GM12878 (cell line): ENCODE measurements at regions not wholly inside any gene's neighbourhood (a gene's known extent, or its start where the extent isn't known, plus 50 kb on each side); places are given as distances from the start of the nearest gene placed in this dataset.

ENCODE experiments used
- ATAC-seq: fragments of 200-7000 bp; cut with Tn5 transposase; 3 replicates; pipeline ENCODE4 v1.9.1; 2020; ENCODE audit warnings: mild to moderate bottlenecking, moderate library complexity
- BruUV-seq: library from RNA; stranded (reverse); fragments of 400-500 nt; replicated peaks from 2 replicates; lab custom pipeline; 2021; lab: Mats Ljungman, UMichigan
- CTCF ChIA-PET: fragments of 300-600 bp; sonication (Branson Sonifier 250); formaldehyde crosslinking; extraction: SDS; loops from one replicate; lab custom pipeline; 2021; ENCODE audit warnings: inconsistent platforms; lab: Yijun Ruan, JAX
- POLR2A ChIA-PET: fragments of 350-600 bp; formaldehyde crosslinking; extraction: SDS; loops from one replicate; lab custom pipeline; 2021; ENCODE audit warnings: inconsistent platforms; lab: Charles Lee
- RAD21 ChIA-PET: fragments of 300-600 bp; sonication (Branson Sonifier 250); formaldehyde crosslinking; loops from one replicate; lab custom pipeline; 2023; ENCODE audit warnings: antibody characterized with exemption; ENCODE audit not compliant: unreplicated experiment; lab: Charles Lee
- SMC1A ChIA-PET: fragments of 300-600 bp; sonication (Branson Sonifier 250); formaldehyde crosslinking; loops from one replicate; lab custom pipeline; 2023; ENCODE audit not compliant: unreplicated experiment, uncharacterized antibody; lab: Charles Lee
- DNase-seq: peaks from one replicate; pipeline ENCODE4 v3.0.0-alpha.2; 2011; ENCODE audit warnings: low read depth, low spot score
- FAIRE-seq: peaks from 3 replicates; lab custom pipeline; 2011; peaks lifted over from hg19 to GRCh38; lab: Jason Lieb, UNC
- H2AFZ ChIP-seq: 2 replicates; pipeline ENCODE4 v1.6.0; 2011; ENCODE audit warnings: low read depth, low read length, control low read depth; ENCODE audit not compliant: control insufficient read depth
- H3K27ac ChIP-seq: 2 replicates; pipeline ENCODE4 v1.5.1; 2011; ENCODE audit warnings: control low read depth; ENCODE audit not compliant: control insufficient read depth, insufficient read depth
- H3K27me3 ChIP-seq, 2 experiments: replicated peaks in 1 of 2; 2 replicates each; pipeline versions ENCODE4 v1.6.0 to v1.6.1; 2011; ENCODE audit warnings: low read length in 1 of 2; ENCODE audit not compliant: control insufficient read depth in 2 of 2, insufficient read depth in 2 of 2
- H3K36me3 ChIP-seq, 2 experiments: 2 replicates each; pipeline ENCODE4 v1.5.1; 2011; ENCODE audit warnings: low read length in 1 of 2; ENCODE audit not compliant: control insufficient read depth in 2 of 2, insufficient read depth in 2 of 2
- H3K4me1 ChIP-seq: 2 replicates; pipeline ENCODE4 v1.6.1; 2011; ENCODE audit warnings: mild to moderate bottlenecking, low read length, moderate library complexity, mixed read lengths; ENCODE audit not compliant: control insufficient read depth, insufficient read depth
- H3K4me2 ChIP-seq: 2 replicates; pipeline ENCODE4 v1.6.0; 2011; ENCODE audit warnings: control low read depth; ENCODE audit not compliant: control insufficient read depth, insufficient read depth
- H3K4me3 ChIP-seq: fragments of 200-600 bp; sonication (generic); 2 replicates; pipeline ENCODE4 v1.5.1; 2016
- H3K79me2 ChIP-seq: 2 replicates; pipeline ENCODE4 v1.6.0; 2011; ENCODE audit warnings: low read length; ENCODE audit not compliant: control insufficient read depth, insufficient read depth
- H3K9ac ChIP-seq: 2 replicates; pipeline ENCODE4 v1.8.0; 2011; ENCODE audit warnings: low read length, control low read depth, mixed read lengths; ENCODE audit not compliant: control insufficient read depth, insufficient read depth
- H3K9me3 ChIP-seq: replicated peaks from 3 replicates; pipeline ENCODE4 v1.5.1; 2011; ENCODE audit warnings: mild to moderate bottlenecking, low read length; ENCODE audit not compliant: control insufficient read depth, insufficient read depth
- H4K20me1 ChIP-seq: 2 replicates; pipeline ENCODE4 v1.6.0; 2011; ENCODE audit not compliant: control insufficient read depth, insufficient read depth
- ASH2L ChIP-seq: fragments of 300-600, 200-600 bp; sonication (generic); IDR thresholded peaks from 2 replicates; pipeline ENCODE4 v1.6.1; 2017; ENCODE audit warnings: low read depth, mild to moderate bottlenecking, borderline replicate concordance
- HDAC6 ChIP-seq: fragments of 200-600 bp; sonication (generic); IDR thresholded peaks from one replicate; pipeline ENCODE4 v1.8.0; 2017; ENCODE audit warnings: antibody characterized with exemption; ENCODE audit not compliant: unreplicated experiment
- MYB ChIP-seq: fragments of 150-350 bp; IDR thresholded peaks from 2 replicates; pipeline ENCODE4 v1.6.1; 2014; ENCODE audit warnings: mild to moderate bottlenecking, low read depth, low read length, borderline replicate concordance
- NR2F1 ChIP-seq: fragments of 450-650 bp; conservative IDR thresholded peaks from 2 replicates; pipeline ENCODE4 v1.6.1; 2017; ENCODE audit warnings: mild to moderate bottlenecking
- RAD21 ChIP-seq: IDR thresholded peaks from 2 replicates; pipeline ENCODE4 v1.6.1; 2011; ENCODE audit warnings: mild to moderate bottlenecking, low read depth, low read length, moderate library complexity; ENCODE audit not compliant: insufficient read depth
- SREBF1 ChIP-seq: IDR thresholded peaks from 2 replicates; pipeline ENCODE4 v1.6.1; 2012; ENCODE audit warnings: mild to moderate bottlenecking, low read length
- TAF1 ChIP-seq: IDR thresholded peaks from 2 replicates; pipeline ENCODE4 v1.6.1; 2011; ENCODE audit warnings: mild to moderate bottlenecking, low read depth, low read length, borderline replicate concordance
- WGBS: methylation state at CpG from one replicate; pipeline ENCODE4 v1.1.6; 2016; ENCODE audit warnings: low lambda C conversion rate; ENCODE audit not compliant: insufficient replicate concordance, insufficient coverage; ENCODE audit errors: missing lambda C conversion rate; 5-methylcytosine and 5-hydroxymethylcytosine counted together
- in situ Hi-C: fragments of 300-500 bp; cut with MboI; formaldehyde crosslinking; loops from 9 replicates; pipeline ENCODE4 v1.14.3; 2018; ENCODE audit warnings: mixed read lengths
- intact Hi-C: fragments of 100-400 bp; cut with micrococcal nuclease; formaldehyde crosslinking; loops from one replicate; pipeline ENCODE4 v1.14.2; 2022; ENCODE audit not compliant: unreplicated experiment
- TF ChIP-seq, protein P1 (sequence below): fragments of 450-650 bp; IDR thresholded peaks from 2 replicates; pipeline ENCODE4 v1.6.1; 2018; ENCODE audit warnings: mild to moderate bottlenecking, low read depth, moderate library complexity; ENCODE audit not compliant: partially characterized antibody

DNA sequence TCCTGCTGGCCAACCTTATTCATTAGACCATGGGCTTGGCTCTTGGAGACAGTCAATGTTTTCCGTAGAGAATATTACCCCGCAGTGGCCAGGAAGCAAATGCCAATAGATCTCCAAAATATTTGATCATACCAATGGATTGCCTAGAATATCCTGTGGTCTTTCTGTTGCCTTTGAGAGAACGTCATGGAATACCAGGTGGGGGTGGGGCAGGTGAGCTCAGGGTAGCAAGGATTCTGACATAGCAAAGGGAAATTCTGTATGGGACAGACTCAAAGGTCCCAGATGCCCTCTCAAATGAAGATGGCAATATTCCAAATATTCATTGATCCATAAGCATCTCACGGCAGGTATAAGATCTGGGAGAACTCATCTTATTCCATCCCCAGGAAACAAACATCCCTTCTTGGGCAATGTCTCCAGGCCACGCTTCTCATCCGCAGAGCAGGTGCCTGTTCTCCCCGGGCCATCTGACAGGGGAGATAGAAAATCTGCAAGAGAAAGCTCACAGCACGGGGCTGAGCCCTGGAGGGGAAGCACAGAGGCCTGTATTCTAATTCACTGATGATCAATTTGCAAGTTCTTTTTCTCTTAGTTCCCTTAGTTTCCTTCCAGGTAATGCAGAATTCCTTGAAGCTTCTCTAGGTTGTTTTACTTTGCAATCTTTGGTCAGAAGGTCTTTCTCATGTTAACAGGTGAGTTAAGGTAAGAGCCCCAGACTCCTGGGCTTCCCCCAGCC is 69.6 kb upstream of the TSHZ3 start:
- no peak for ATAC-seq
- no peak overlapping the region for H3K9ac ChIP-seq
- H2AFZ ChIP-seq: no peak overlapping the region
- no peaks in the 10 kb centered on the region for H4K20me1 ChIP-seq
- SMC1A ChIA-PET: no interaction called here
- no peaks in the 10 kb centered on the region for H3K4me1 ChIP-seq
- no peaks in the 10 kb centered on the region for H3K79me2 ChIP-seq
- in situ Hi-C loops (no loop called here), intact Hi-C loops (no loop called here)
- H3K36me3 ChIP-seq: no peaks in the 10 kb centered on the region
- H3K27ac ChIP-seq: no peak overlapping the region
- POLR2A ChIA-PET: no interaction called here
- no peak overlapping the region for H3K4me3 ChIP-seq
- H3K4me2 ChIP-seq: no peak overlapping the region
- no peaks in the 10 kb centered on the region for H3K27me3 ChIP-seq
- no TSS peak for BruUV-seq
- RAD21 ChIA-PET: no interaction called here
- no peak for FAIRE-seq
- TF ChIP-seq, protein P1, sequence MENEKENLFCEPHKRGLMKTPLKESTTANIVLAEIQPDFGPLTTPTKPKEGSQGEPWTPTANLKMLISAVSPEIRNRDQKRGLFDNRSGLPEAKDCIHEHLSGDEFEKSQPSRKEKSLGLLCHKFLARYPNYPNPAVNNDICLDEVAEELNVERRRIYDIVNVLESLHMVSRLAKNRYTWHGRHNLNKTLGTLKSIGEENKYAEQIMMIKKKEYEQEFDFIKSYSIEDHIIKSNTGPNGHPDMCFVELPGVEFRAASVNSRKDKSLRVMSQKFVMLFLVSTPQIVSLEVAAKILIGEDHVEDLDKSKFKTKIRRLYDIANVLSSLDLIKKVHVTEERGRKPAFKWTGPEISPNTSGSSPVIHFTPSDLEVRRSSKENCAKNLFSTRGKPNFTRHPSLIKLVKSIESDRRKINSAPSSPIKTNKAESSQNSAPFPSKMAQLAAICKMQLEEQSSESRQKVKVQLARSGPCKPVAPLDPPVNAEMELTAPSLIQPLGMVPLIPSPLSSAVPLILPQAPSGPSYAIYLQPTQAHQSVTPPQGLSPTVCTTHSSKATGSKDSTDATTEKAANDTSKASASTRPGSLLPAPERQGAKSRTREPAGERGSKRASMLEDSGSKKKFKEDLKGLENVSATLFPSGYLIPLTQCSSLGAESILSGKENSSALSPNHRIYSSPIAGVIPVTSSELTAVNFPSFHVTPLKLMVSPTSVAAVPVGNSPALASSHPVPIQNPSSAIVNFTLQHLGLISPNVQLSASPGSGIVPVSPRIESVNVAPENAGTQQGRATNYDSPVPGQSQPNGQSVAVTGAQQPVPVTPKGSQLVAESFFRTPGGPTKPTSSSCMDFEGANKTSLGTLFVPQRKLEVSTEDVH: no peak
- no peak for TF ChIP-seq ASH2L
- TF ChIP-seq TAF1: no peak
- no peak for TF ChIP-seq HDAC6
- no peak for TF ChIP-seq MYB
- TF ChIP-seq NR2F1: no peak
- TF ChIP-seq SREBF1: no peak
- no peak for TF ChIP-seq RAD21
- CTCF ChIA-PET: no interaction called here
- 20% methylated on average over 8 of the region's 8 CpGs for WGBS
- no peaks in the 10 kb centered on the region for H3K9me3 ChIP-seq
- DNase-seq: no peak
